Glutamatergic neuron (in vitro differentiated cells): ENCODE measurements at regions not wholly inside any gene's neighbourhood (a gene's known extent, or its start where the extent isn't known, plus 50 kb on each side); places are given as distances from the start of the nearest gene placed in this dataset.

ENCODE experiments used
- DNase-seq: peaks from one replicate; pipeline ENCODE4 v3.0.0; 2022
- H3K27ac Mint-ChIP-seq: one replicate; pipeline ENCODE4 v1.8.0; 2020; ENCODE audit warnings: mild to moderate bottlenecking, mixed read lengths, inconsistent platforms; ENCODE audit not compliant: unreplicated experiment
- H3K27me3 Mint-ChIP-seq: one replicate; pipeline ENCODE4 v1.8.0; 2020; ENCODE audit warnings: mild to moderate bottlenecking, moderate library complexity, mixed read lengths, inconsistent platforms; ENCODE audit not compliant: unreplicated experiment
- H3K36me3 Mint-ChIP-seq: one replicate; pipeline ENCODE4 v1.8.0; 2020; ENCODE audit warnings: mild to moderate bottlenecking, mixed read lengths, inconsistent platforms; ENCODE audit not compliant: unreplicated experiment
- H3K4me1 Mint-ChIP-seq: one replicate; pipeline ENCODE4 v1.8.0; 2020; ENCODE audit warnings: mild to moderate bottlenecking, low read depth, mixed read lengths, inconsistent platforms; ENCODE audit not compliant: unreplicated experiment
- H3K4me3 Mint-ChIP-seq: one replicate; pipeline ENCODE4 v1.8.0; 2020; ENCODE audit warnings: mild to moderate bottlenecking, mixed read lengths, inconsistent platforms; ENCODE audit not compliant: unreplicated experiment
- H3K9me3 Mint-ChIP-seq: one replicate; pipeline ENCODE4 v1.8.0; 2020; ENCODE audit warnings: mild to moderate bottlenecking, moderate library complexity, mixed read lengths, inconsistent platforms; ENCODE audit not compliant: unreplicated experiment
- CTCF ChIP-seq: fragments of 200-600 bp; sonication (generic); IDR thresholded peaks from one replicate; pipeline ENCODE4 v1.5.0; 2021; ENCODE audit not compliant: partially characterized antibody, unreplicated experiment

- H3K27me3 Mint-ChIP-seq: peaks cover 2% of the 10 kb centered on the region
- H3K9me3 Mint-ChIP-seq: no peaks in the 10 kb centered on the region
- DNase-seq: no peak
- no peak overlapping the region for H3K27ac Mint-ChIP-seq
- H3K4me3 Mint-ChIP-seq: no peak overlapping the region
- TF ChIP-seq CTCF: no peak
- no peaks in the 10 kb centered on the region for H3K36me3 Mint-ChIP-seq
- peaks cover 5% of the 10 kb centered on the region for H3K4me1 Mint-ChIP-seq
These were observed 50.2 kb upstream of the CTAGE1 start for GRCh38 chr18:22467760-22468553.

DNA sequence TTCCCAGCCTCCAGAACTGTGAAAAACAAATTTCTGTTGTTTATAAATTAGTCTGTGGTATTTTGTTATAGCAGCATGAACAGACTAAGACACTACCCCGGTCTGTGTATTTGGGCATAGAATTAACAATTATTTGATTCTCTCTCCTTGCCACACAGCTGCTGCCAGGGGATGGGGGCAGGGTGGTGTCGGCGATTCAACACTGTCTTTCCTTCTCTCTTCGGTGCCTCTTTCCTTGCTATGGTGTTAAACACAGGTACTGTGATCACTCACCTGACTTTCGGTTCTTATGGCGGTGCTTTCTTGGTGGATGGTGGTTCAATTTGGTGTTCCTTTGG lies 50.8 kb upstream of the CTAGE1 start:
- no peak overlapping the region for H3K4me3 Mint-ChIP-seq
- TF ChIP-seq CTCF: no peak
- no peaks in the 10 kb centered on the region for H3K4me1 Mint-ChIP-seq

GRCh38 chr18:22469061-22469734 lies 51.5 kb upstream of the CTAGE1 start:
- TF ChIP-seq CTCF: no peak
- Mint-ChIP-seq H3K4me1 (no peaks in the 10 kb centered on the region), H3K9me3 (no peaks in the 10 kb centered on the region), H3K27me3 (peaks cover 2% of the 10 kb centered on the region), H3K4me3 (no peak overlapping the region), H3K36me3 (no peaks in the 10 kb centered on the region), H3K27ac (no peak overlapping the region)
- DNase-seq: no peak

More for the DNA sequence above, 50.8 kb upstream of the CTAGE1 start:
- Mint-ChIP-seq H3K9me3 (no peaks in the 10 kb centered on the region), H3K36me3 (no peaks in the 10 kb centered on the region), H3K27ac (no peak overlapping the region), H3K27me3 (peaks cover 2% of the 10 kb centered on the region)
- DNase-seq: no peak

GRCh38 chr18:22469926-22470247 lies 52.2 kb upstream of the CTAGE1 start:
- no peak overlapping the region for H3K27ac Mint-ChIP-seq
- H3K36me3 Mint-ChIP-seq: no peaks in the 10 kb centered on the region
- no peak overlapping the region for H3K4me3 Mint-ChIP-seq
- DNase-seq: no peak
- TF ChIP-seq CTCF: no peak
- H3K4me1 Mint-ChIP-seq: no peaks in the 10 kb centered on the region
- H3K9me3 Mint-ChIP-seq: no peaks in the 10 kb centered on the region
- peaks cover 2% of the 10 kb centered on the region for H3K27me3 Mint-ChIP-seq
